Upper lobe of left lung (tissue), 6 donors: ENCODE measurements at regions not wholly inside any gene's neighbourhood (a gene's known extent, or its start where the extent isn't known, plus 50 kb on each side); places are given as distances from the start of the nearest gene placed in this dataset.

ENCODE experiments used
- ATAC-seq, 2 donors: fragments of 200-7000 bp; cut with Tn5 transposase; one replicate each; pipeline ENCODE4 v1.9.1; 2022; ENCODE audit warnings: mild to moderate bottlenecking in 2 of 2, moderate library complexity in 2 of 2; ENCODE audit not compliant: low FRiP score in 2 of 2
- DNase-seq, 2 donors: peaks; one replicate each; pipeline ENCODE4 v3.0.0-alpha.2; 2019 to 2020
- H3K27ac ChIP-seq, 4 donors: fragments of 200-600 bp; sonication (generic); one replicate each; pipeline ENCODE4 v1.5.1; 2016 to 2019
- H3K27me3 ChIP-seq, 4 donors: fragments of 200-600 bp; sonication (generic); one replicate each; pipeline ENCODE4 v1.5.1; 2017 to 2019
- H3K36me3 ChIP-seq, 4 donors: fragments of 200-600 bp; sonication (generic); one replicate each; pipeline ENCODE4 v1.5.1; 2016 to 2019
- H3K4me1 ChIP-seq, 4 donors: fragments of 200-600 bp; sonication (generic); one replicate each; pipeline ENCODE4 v1.5.1; 2018 to 2019
- H3K4me3 ChIP-seq, 4 donors: fragments of 200-600 bp; sonication (generic); one replicate each; pipeline ENCODE4 v1.5.1; 2017 to 2019; ENCODE audit warnings: mild to moderate bottlenecking in 2 of 4, moderate library complexity in 1 of 4
- H3K9me3 ChIP-seq, 4 donors: fragments of 200-600 bp; sonication (generic); one replicate each; pipeline ENCODE4 v1.5.1; 2018 to 2019
- CTCF ChIP-seq, 6 experiments: fragments of 450-650 bp in 4 of 6; fragments of 200-600 bp in 2 of 6; sonication (generic) in 2 of 6; IDR thresholded peaks; one replicate each; pipeline ENCODE4 v1.5.1; 2016 to 2019; ENCODE audit warnings: antibody characterized with exemption in 6 of 6
- EP300 ChIP-seq, 4 donors: sonication (generic); formaldehyde crosslinking; IDR thresholded peaks; one replicate each; pipeline ENCODE4 v1.5.1; 2017; ENCODE audit warnings: antibody characterized with exemption in 4 of 4, control low read depth in 2 of 4
- POLR2A ChIP-seq, 4 donors: fragments of 450-650 bp; IDR thresholded peaks; one replicate each; pipeline ENCODE4 v1.5.1; 2016 to 2017; ENCODE audit warnings: antibody characterized with exemption in 4 of 4, mild to moderate bottlenecking in 2 of 4
- POLR2AphosphoS5 ChIP-seq, 2 donors: sonication (generic); formaldehyde crosslinking; IDR thresholded peaks; one replicate each; pipeline ENCODE4 v1.5.1; 2017; ENCODE audit warnings: antibody characterized with exemption in 2 of 2
- WGBS, 2 donors: methylation state at CpG; one replicate each; pipeline ENCODE4 v1.1.5; 2017 to 2018; 5-methylcytosine and 5-hydroxymethylcytosine counted together
- donor health status: DM: no; HTN: no; CAD: no; lungs with moderate emphysema.
- donor health status: DM: no; HTN: yes; CAD: no; lungs with severe emphysema.

- 17 to 24% methylated on average over 2 of the region's 2 CpGs for WGBS, 2 donors
- no peaks in the 10 kb centered on the region for H3K9me3 ChIP-seq
- peaks cover 0 to 6% (median 2%) of the 10 kb centered on the region in 4 donors for H3K4me1 ChIP-seq
- TF ChIP-seq POLR2AphosphoS5 (IDR thresholded peaks at IDR 0.05), result no peak
- no peak for TF ChIP-seq POLR2A (IDR thresholded peaks at IDR 0.05)
- TF ChIP-seq EP300 (IDR thresholded peaks at IDR 0.05), result no peak
- TF ChIP-seq CTCF (IDR thresholded peaks at IDR 0.05), result no peak
- no peak overlapping the region for H3K27ac ChIP-seq
- no peak for ATAC-seq
- H3K36me3 ChIP-seq, result no peaks in the 10 kb centered on the region
- DNase-seq, result no peak
- no peaks in the 10 kb centered on the region for H3K27me3 ChIP-seq
- no peak overlapping the region for H3K4me3 ChIP-seq
Measured at GRCh38 chr3:115217292-115217677, 70.2 kb upstream of the ZBTB20 start.

GRCh38 chr3:115217678-115218451 lies 70.8 kb upstream of the ZBTB20 start:
- Histone ChIP-seq H3K27me3 (no peaks in the 10 kb centered on the region), H3K9me3 (no peaks in the 10 kb centered on the region), H3K4me1 (peaks cover 0 to 6% (median 2%) of the 10 kb centered on the region in 4 donors), H3K36me3 (no peaks in the 10 kb centered on the region), H3K4me3 (no peak overlapping the region), H3K27ac (no peak overlapping the region)
- ATAC-seq (peak in 1 of 2 donors; percentile 86), DNase-seq (no peak)
- WGBS, 2 donors, result 35 to 36% methylated on average over 7 of the region's 7 CpGs
- peak; percentile 26 to 66 (median 57) for TF ChIP-seq CTCF (IDR thresholded peaks at IDR 0.05)
- no peak for TF ChIP-seq POLR2AphosphoS5 (IDR thresholded peaks at IDR 0.05)

GRCh38 chr3:115218859-115219258 lies 71.8 kb upstream of the ZBTB20 start:
- ATAC-seq (no peak), DNase-seq (no peak)
- no peaks in the 10 kb centered on the region for H3K27me3 ChIP-seq
- H3K4me3 ChIP-seq, result no peak overlapping the region
- no peaks in the 10 kb centered on the region for H3K36me3 ChIP-seq
- TF ChIP-seq POLR2A (IDR thresholded peaks at IDR 0.05) (no peak), POLR2AphosphoS5 (IDR thresholded peaks at IDR 0.05) (no peak), CTCF (IDR thresholded peaks at IDR 0.05) (no peak), EP300 (IDR thresholded peaks at IDR 0.05) (no peak)
- no peak overlapping the region for H3K27ac ChIP-seq
- 53 to 56% methylated on average over 1 of the region's 1 CpG for WGBS, 2 donors
- no peaks in the 10 kb centered on the region for H3K9me3 ChIP-seq
- peaks cover 0 to 6% (median 2%) of the 10 kb centered on the region in 4 donors for H3K4me1 ChIP-seq

- Histone ChIP-seq H3K9me3 (no peaks in the 10 kb centered on the region), H3K4me3 (no peak overlapping the region), H3K27ac (no peak overlapping the region), H3K27me3 (no peaks in the 10 kb centered on the region), H3K4me1 (no peaks in the 10 kb centered on the region), H3K36me3 (no peaks in the 10 kb centered on the region)
- no peak for TF ChIP-seq CTCF (IDR thresholded peaks at IDR 0.05)
- TF ChIP-seq EP300 (IDR thresholded peaks at IDR 0.05), result no peak
- no peak for TF ChIP-seq POLR2A (IDR thresholded peaks at IDR 0.05)
- TF ChIP-seq POLR2AphosphoS5 (IDR thresholded peaks at IDR 0.05), result no peak
- WGBS, 2 donors, result 79% methylated on average over 1 of the region's 1 CpG
- DNase-seq (no peak), ATAC-seq (no peak)
Measured at GRCh38 chr3:115224687-115225086, 77.6 kb upstream of the ZBTB20 start.
